Astrocyte of the cerebellum (primary cell): ENCODE measurements at regions not wholly inside any gene's neighbourhood (a gene's known extent, or its start where the extent isn't known, plus 50 kb on each side); places are given as distances from the start of the nearest gene placed in this dataset.

Experiments
- DNase-seq: peaks from one replicate; pipeline ENCODE4 v3.0.0-alpha.2; 2011; ENCODE audit warnings: low read depth
- H3K4me3 ChIP-seq: 2 replicates; pipeline ENCODE4 v1.5.1; 2011; ENCODE audit warnings: mild to moderate bottlenecking, low read depth, low read length, moderate library complexity
- CTCF ChIP-seq: IDR thresholded peaks from 2 replicates; pipeline ENCODE4 v1.5.1; 2012; ENCODE audit warnings: low read length, low read depth, moderate library complexity, mild to moderate bottlenecking; ENCODE audit errors: missing control alignments
- in situ Hi-C: cut with HindIII; loops from 2 replicates; pipeline ENCODE4 v1.10.0; 2017; ENCODE audit warnings: low sequenced_read_pairs

GRCh38 chr4:125770814-125771398 lies 456.2 kb downstream of the FAT4 start:
- no peak for DNase-seq
- in situ Hi-C loops, result no loop called here
- no peak for TF ChIP-seq CTCF
- H3K4me3 ChIP-seq, result no peak overlapping the region

DNA sequence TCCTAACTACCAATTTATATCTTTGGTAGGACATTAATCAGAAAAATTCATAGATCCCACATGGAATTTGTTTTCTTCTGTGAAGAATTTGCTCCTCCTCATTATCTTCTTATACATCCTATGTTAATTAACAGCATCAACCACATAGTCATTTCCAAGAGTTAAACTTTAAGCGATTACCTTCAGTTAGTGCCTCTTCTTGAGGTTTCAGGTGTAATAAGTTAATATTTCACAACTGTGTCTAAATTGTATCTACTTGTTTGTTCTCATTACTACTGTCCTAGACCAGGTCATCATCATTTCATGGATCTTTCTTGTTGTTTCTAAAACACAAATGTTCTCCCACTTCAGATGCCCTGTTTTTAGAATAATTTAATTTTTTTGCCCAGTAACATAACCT lies 457.9 kb downstream of the FAT4 start:
- TF ChIP-seq CTCF, result no peak
- in situ Hi-C loops, result no loop called here
- DNase-seq, result no peak
- no peak overlapping the region for H3K4me3 ChIP-seq

DNA sequence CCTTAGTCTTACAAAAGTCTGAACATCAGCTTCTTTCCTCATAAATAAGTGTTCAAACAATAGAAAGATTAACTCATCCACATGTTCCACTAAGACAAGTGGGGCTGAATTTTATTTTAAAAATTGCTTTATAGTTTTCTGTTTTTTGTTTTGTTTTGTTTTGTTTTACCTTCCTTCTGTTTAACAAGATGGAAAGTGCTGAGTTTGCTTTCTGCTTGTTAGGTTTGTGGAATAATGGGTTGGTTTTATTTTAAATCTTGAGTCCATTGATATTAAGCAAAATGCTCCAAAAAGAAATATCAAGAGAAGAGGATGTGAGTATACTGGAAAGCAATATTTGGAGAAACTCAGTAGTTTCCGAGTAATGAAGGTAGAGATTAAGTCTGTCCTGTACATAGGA lies 458.7 kb downstream of the FAT4 start:
- no peak overlapping the region for H3K4me3 ChIP-seq
- no peak for DNase-seq
- no peak for TF ChIP-seq CTCF
- in situ Hi-C loops, result no loop called here

DNA sequence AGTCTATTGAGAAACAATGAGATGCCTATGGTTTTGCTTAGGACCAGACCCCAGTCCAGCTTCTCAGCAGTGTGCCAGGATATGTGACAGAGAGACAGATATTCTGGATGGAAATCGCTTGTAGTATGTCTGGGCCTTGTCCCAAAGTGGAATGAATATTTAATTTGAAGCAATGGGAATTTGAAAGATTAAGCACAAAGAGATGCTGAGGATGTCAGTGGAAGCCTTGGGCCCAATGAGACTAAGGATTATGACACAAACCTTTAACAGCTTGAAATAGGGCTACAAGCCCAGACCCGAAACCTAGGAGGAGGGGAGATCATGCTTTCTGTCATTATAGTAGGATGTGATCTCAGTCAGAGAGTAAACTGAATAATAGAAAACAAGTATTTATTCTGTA lies 459.2 kb downstream of the FAT4 start:
- no peak overlapping the region for H3K4me3 ChIP-seq
- in situ Hi-C loops, result no loop called here
- no peak for DNase-seq
- no peak for TF ChIP-seq CTCF

DNA sequence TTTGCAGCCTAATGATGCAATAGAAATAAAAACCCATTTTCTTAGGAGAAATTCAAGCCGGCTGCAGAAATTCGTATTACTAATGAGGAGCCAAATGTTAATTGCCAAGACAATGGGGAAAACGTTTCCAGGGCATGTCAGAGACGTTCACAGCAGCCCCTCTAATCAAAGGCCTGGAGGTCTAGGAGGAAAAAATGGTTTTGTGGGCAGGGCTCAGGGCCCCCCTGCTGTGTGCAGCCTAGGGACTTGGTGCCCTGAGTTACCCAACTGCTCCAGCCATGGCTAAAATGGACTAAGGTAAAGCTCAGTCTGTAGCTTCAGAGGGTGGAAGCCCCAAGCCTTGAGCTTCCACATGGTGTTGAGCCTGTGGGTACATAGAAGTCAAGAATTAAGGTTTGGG lies 461.4 kb downstream of the FAT4 start:
- no peak overlapping the region for H3K4me3 ChIP-seq
- TF ChIP-seq CTCF, result no peak
- in situ Hi-C loops, result no loop called here
- DNase-seq, result no peak

DNA sequence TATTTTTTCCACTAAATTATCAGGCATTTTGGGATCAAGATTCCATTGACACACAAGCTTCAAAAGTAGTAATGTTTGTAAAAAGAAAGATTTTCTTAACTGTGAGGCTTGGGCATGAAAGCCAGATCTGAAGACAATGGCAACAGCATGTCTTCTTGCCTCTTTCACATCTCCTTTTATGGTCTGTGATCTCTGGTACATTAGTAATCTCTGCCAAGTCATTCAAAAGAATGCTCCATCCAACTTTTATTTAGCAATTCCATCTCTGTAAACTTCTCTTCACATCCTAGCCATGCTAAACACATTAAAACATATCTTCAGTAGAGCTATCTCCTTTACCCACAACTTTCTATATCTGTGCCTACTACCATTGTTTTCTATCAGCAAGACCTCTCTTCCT lies 465.4 kb downstream of the FAT4 start:
- no peak for TF ChIP-seq CTCF
- in situ Hi-C loops, result no loop called here
- DNase-seq, result no peak
- H3K4me3 ChIP-seq, result no peak overlapping the region

GRCh38 chr4:125780747-125781146 lies 466.0 kb downstream of the FAT4 start:
- no peak for TF ChIP-seq CTCF
- no peak overlapping the region for H3K4me3 ChIP-seq
- in situ Hi-C loops, result no loop called here
- DNase-seq, result no peak
